Karpas-422 (cell line): ENCODE measurements at regions not wholly inside any gene's neighbourhood (a gene's known extent, or its start where the extent isn't known, plus 50 kb on each side); places are given as distances from the start of the nearest gene placed in this dataset.

Experiments used
- DNase-seq: peaks from one replicate; pipeline ENCODE4 v3.0.0-alpha.2; 2015
- H2AFZ ChIP-seq: fragments of 200-600 bp; sonication (generic); 2 replicates; pipeline ENCODE4 v1.6.1; 2014; ENCODE audit warnings: antibody characterized with exemption, low read length, mixed read lengths
- H3K27ac ChIP-seq: fragments of 200-600 bp; sonication (generic); 2 replicates; pipeline ENCODE4 v1.5.1; 2014; ENCODE audit warnings: mild to moderate bottlenecking, low read length, moderate library complexity
- H3K27me3 ChIP-seq: fragments of 200-600 bp; sonication (generic); 2 replicates; pipeline ENCODE4 v1.6.1; 2014; ENCODE audit warnings: low read length, mixed read lengths
- H3K36me3 ChIP-seq: fragments of 200-600 bp; sonication (generic); 2 replicates; pipeline ENCODE4 v1.6.1; 2014; ENCODE audit warnings: low read length, mixed read lengths; ENCODE audit not compliant: insufficient read depth
- H3K4me1 ChIP-seq: fragments of 200-600 bp; sonication (generic); 2 replicates; pipeline ENCODE4 v1.6.1; 2014; ENCODE audit warnings: mild to moderate bottlenecking, low read length, mixed read lengths
- H3K4me2 ChIP-seq: fragments of 200-600 bp; sonication (generic); 2 replicates; pipeline ENCODE4 v1.6.1; 2014; ENCODE audit warnings: low read length, low read depth, mild to moderate bottlenecking; ENCODE audit not compliant: poor library complexity, severe bottlenecking
- H3K4me3 ChIP-seq: fragments of 200-600 bp; sonication (generic); 2 replicates; pipeline ENCODE4 v1.5.1; 2014; ENCODE audit warnings: mild to moderate bottlenecking, antibody characterized with exemption, low read length, mixed read lengths
- H3K79me2 ChIP-seq: fragments of 200-600 bp; sonication (generic); 2 replicates; pipeline ENCODE4 v1.6.1; 2014; ENCODE audit warnings: mild to moderate bottlenecking, low read length, mixed read lengths
- H3K9ac ChIP-seq: fragments of 200-600 bp; sonication (generic); 2 replicates; pipeline ENCODE4 v1.6.0; 2014; ENCODE audit warnings: low read length
- H3K9me2 ChIP-seq: fragments of 200-600 bp; sonication (generic), shearing (Covaris generic); replicated peaks from 2 replicates; pipeline ENCODE4 v1.6.0; 2014; ENCODE audit warnings: mild to moderate bottlenecking, low read length, moderate library complexity; ENCODE audit not compliant: insufficient read depth
- H3K9me3 ChIP-seq: fragments of 300-700, 200-600 bp; sonication (generic); 2 replicates; pipeline ENCODE4 v1.6.1; 2014; ENCODE audit warnings: low read length, mixed read lengths
- H4K20me1 ChIP-seq: fragments of 200-600 bp; sonication (generic); 2 replicates; pipeline ENCODE4 v1.6.1; 2014; ENCODE audit warnings: mild to moderate bottlenecking, antibody characterized with exemption, low read length, low read depth; ENCODE audit not compliant: insufficient read depth

- H3K27me3 ChIP-seq: no peaks in the 10 kb centered on the region
- no peaks in the 10 kb centered on the region for H3K4me1 ChIP-seq
- H3K9me3 ChIP-seq: no peaks in the 10 kb centered on the region
- no peak overlapping the region for H3K4me3 ChIP-seq
- H3K9me2 ChIP-seq: no peaks in the 10 kb centered on the region
- H3K27ac ChIP-seq: no peak overlapping the region
- no peaks in the 10 kb centered on the region for H3K79me2 ChIP-seq
- H2AFZ ChIP-seq: no peak overlapping the region
- no peak overlapping the region for H3K9ac ChIP-seq
- no peak overlapping the region for H3K4me2 ChIP-seq
- H4K20me1 ChIP-seq: no peaks in the 10 kb centered on the region
- no peak for DNase-seq
- no peaks in the 10 kb centered on the region for H3K36me3 ChIP-seq
These were observed 52.7 kb upstream of the ODC1 start for GRCh38 chr2:10500601-10501361.

DNA sequence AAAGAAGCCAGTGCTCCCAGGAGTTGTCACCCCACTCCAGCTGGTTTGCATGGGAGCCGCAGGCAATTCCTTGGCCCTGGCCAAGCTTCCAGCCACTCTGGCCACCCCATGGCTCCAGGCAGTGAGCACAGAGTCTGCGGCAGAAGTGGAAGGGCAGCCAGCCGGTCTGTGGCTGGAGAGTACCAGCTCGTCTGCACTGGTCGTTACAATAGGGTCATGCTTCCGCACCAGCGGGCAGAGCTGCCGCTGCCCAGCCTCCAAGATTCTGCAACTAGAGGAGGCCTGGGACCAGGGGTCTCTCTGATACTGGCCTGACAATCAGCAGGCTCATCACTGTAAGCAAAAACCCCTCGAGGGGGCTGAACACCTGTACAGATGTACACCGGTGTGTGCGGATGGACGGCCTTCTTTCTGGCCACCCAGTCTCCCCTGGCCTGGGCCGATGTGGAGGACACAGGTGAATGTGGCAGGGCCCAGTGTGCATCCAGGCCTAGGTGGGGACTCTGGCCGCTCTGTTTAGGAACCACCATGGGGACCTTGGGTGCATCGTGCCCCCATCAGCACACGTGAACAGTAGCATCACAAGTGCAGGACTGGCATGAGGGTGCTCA lies 51.9 kb upstream of the ODC1 start:
- H3K79me2 ChIP-seq: no peaks in the 10 kb centered on the region

DNA sequence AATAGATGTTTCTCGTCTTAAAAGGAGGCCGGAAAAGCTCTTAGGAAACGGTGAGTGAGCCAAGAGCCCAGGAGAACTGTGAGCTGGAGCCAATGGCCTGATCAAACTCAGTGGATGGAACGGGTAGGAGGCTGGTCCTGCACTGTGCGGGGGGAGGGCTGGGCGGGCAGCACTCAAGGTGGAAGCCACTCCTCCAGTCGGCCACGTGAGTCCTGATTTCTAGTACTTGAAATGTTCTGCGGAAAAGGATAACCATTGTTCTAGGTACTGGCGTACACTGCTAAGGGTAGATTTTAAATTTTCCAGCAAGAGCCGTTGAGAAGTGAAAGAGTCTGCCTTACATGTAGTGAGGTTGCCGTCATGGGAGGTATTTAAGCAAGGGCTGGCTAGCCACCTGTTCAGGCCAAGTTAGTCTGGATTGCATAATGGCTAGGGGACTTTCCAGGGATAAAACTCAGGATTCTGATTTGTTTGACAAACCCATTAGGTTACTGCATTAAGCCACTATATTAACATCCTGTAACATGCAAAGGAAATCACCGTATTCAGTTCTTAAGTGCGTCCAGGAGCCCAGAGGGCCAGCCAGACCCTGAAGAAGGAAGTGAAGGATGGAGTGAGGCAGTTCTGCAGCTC lies 51.3 kb upstream of the ODC1 start:
- Histone ChIP-seq H4K20me1 (no peaks in the 10 kb centered on the region), H3K4me1 (no peaks in the 10 kb centered on the region), H3K9ac (no peak overlapping the region), H2AFZ (no peak overlapping the region), H3K79me2 (no peaks in the 10 kb centered on the region), H3K36me3 (no peaks in the 10 kb centered on the region), H3K4me2 (no peak overlapping the region), H3K27ac (no peak overlapping the region), H3K9me2 (no peaks in the 10 kb centered on the region), H3K9me3 (no peaks in the 10 kb centered on the region), H3K4me3 (no peak overlapping the region), H3K27me3 (no peaks in the 10 kb centered on the region)
- no peak for DNase-seq

More for the DNA sequence above, 51.9 kb upstream of the ODC1 start:
- no peaks in the 10 kb centered on the region for H3K36me3 ChIP-seq
- H2AFZ ChIP-seq: no peak overlapping the region
- no peak overlapping the region for H3K27ac ChIP-seq
- H3K4me1 ChIP-seq: no peaks in the 10 kb centered on the region
- H3K9ac ChIP-seq: no peak overlapping the region
- H3K9me3 ChIP-seq: no peaks in the 10 kb centered on the region
- no peak for DNase-seq
- no peak overlapping the region for H3K4me3 ChIP-seq
- no peak overlapping the region for H3K4me2 ChIP-seq
- H3K27me3 ChIP-seq: no peaks in the 10 kb centered on the region
- no peaks in the 10 kb centered on the region for H4K20me1 ChIP-seq
- H3K9me2 ChIP-seq: no peaks in the 10 kb centered on the region

DNA sequence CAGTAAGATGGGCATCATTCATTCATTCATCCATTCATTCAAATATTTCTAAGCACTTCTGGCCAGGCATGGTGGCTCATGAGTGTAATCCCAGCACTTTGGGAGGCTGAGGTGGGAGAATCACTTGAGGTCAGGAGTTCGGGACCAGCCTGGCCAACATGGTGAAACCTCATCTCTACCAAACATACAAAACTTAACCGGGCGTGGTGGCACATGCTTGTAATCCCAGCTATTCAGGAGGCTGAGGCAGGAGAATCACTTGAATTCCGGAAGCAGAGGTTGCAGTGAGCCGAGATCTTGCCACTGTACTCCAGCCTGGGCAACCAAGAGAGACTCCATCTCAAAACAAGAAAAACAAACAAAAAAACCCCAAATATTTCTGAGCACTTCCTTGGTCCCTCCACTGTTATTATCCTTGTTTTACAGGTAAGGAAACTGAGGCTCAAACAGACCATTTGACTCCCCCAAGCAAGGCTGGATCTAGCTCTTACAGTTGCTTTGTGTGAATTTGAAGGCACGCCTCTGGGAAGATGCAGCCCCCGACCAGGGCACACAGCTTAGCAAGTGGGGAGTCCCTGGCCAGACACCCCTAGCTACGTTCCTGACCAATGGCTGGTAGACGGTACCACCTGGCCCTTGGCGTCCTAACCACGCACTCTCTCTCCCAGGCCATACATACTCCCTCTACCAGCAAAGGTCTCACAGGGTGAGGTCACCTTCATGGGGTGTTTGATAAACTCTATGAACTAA lies 50.6 kb upstream of the ODC1 start:
- Histone ChIP-seq H3K4me1 (no peaks in the 10 kb centered on the region), H3K27me3 (no peaks in the 10 kb centered on the region), H3K4me3 (no peak overlapping the region), H3K27ac (no peak overlapping the region), H3K9me3 (no peaks in the 10 kb centered on the region), H4K20me1 (no peaks in the 10 kb centered on the region), H3K9me2 (no peaks in the 10 kb centered on the region), H3K79me2 (no peaks in the 10 kb centered on the region), H3K9ac (no peak overlapping the region), H2AFZ (no peak overlapping the region), H3K36me3 (no peaks in the 10 kb centered on the region), H3K4me2 (no peak overlapping the region)
- no peak for DNase-seq
